ENCODE measurements at regions not wholly inside any gene's neighbourhood (a gene's known extent, or its start where the extent isn't known, plus 50 kb on each side); places are given as distances from the start of the nearest gene placed in this dataset.

DNA sequence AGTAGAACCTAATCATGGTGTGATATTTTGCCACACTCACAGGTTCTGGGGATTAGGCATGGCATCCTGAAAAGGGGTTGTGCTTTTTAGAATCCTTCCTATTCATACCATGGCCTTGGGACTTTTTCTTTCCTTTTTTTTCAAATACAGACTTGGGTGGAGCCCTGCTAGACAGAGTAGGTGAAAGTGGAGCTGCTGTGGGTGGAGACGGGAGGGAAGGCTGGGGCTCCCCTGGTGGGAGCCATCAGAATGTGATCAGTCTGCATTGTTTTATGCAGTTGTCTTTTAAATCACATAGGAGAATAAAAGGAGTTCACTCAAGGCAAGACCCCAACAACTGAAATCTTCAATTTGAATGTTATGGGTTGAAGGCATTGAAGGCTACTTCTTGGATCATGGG lies 130.2 kb downstream of the VAPA start:
- Histone ChIP-seq H3K27ac (ENCODE audit: insufficient read depth, low read length) (no peak overlapping the region), H2BK120ac (ENCODE audit: low read depth, low read length) (no peak overlapping the region), H3K36me3 (ENCODE audit: control insufficient read depth, insufficient read depth, low read length) (no peaks in the 10 kb centered on the region), H2BK5ac (ENCODE audit: low read depth, low read length, poor library complexity, severe bottlenecking) (no peak overlapping the region), H4K8ac (ENCODE audit: low read depth in 2 of 2, low read length in 2 of 2) (no peak overlapping the region), H2AK9ac (replicated peaks; ENCODE audit: low read depth, low read length, poor library complexity) (no peak overlapping the region), H3K79me1 (ENCODE audit: low read depth in 1 of 2, low read length in 2 of 2) (no peaks in the 10 kb centered on the region), H4K5ac (ENCODE audit: low read depth, low read length) (no peak overlapping the region), H3K56ac (ENCODE audit: extremely low read depth, insufficient read depth, low read length) (no peak overlapping the region), H2AFZ (replicated peaks; ENCODE audit: low read length, poor library complexity) (no peak overlapping the region), H3K27me3 (ENCODE audit: control insufficient read depth, insufficient read depth, low read length) (no peaks in the 10 kb centered on the region), H4K20me1 (ENCODE audit: insufficient read depth, low read length) (no peaks in the 10 kb centered on the region), H3K23ac (ENCODE audit: low read depth, low read length) (no peak overlapping the region), H2BK15ac (ENCODE audit: low read depth, low read length) (no peak overlapping the region), H3K9ac (ENCODE audit: low read depth, low read length) (no peak overlapping the region), H4K91ac (ENCODE audit: insufficient read depth, low read depth, low read length) (peak overlapping the region; percentile 8; the same call in 1 of the 2 replicates), H3K14ac (replicated peaks; ENCODE audit: low read depth, low read length) (no peak overlapping the region), H2AK5ac (ENCODE audit: low read depth, low read length) (0 out of 2 replicates have a peak overlapping the region, but pooled peaks have one; percentile 0), H3K4me2 (ENCODE audit: low read depth, low read length) (no peak overlapping the region), H2BK20ac (ENCODE audit: low read depth, low read length) (no peak overlapping the region), H3K4ac (ENCODE audit: low read depth, low read length) (peak overlapping the region; percentile 42), H3K4me3 (ENCODE audit: insufficient read depth, low read depth, low read length) (no peak overlapping the region), H3K9me1 (ENCODE audit: insufficient read depth, low read length) (peaks cover 6% of the 10 kb centered on the region; the same call in 1 of the 2 replicates), H3K18ac (ENCODE audit: low read depth, low read length) (no peak overlapping the region), H3K9me3 (ENCODE audit: control insufficient read depth, insufficient read depth, low read length) (peaks cover 9% of the 10 kb centered on the region), H3K4me1 (ENCODE audit: control insufficient read depth, insufficient read depth, low read length) (peaks cover 7% of the 10 kb centered on the region)
- POLR2A ChIA-PET (ENCODE audit: unreplicated experiment), result no interaction called here
- CTCF ChIA-PET, result no interaction called here
- DNase-seq (no peak), ATAC-seq (ENCODE audit: low read depth) (no peak)
- in situ Hi-C loops (cut with MboI; ENCODE audit: low sequenced_read_pairs), result no loop called here
- TF ChIP-seq RCOR1 (IDR thresholded peaks at IDR 0.05; ENCODE audit: insufficient replicate concordance, low read length) (no peak), MAFK (IDR thresholded peaks at IDR 0.05; ENCODE audit: low read depth, low read length) (no peak), CTCF (conservative IDR thresholded peaks at IDR 0.05; ENCODE audit: low read depth, low read length) (no peak), NFE2L2 (IDR thresholded peaks at IDR 0.05; ENCODE audit: low read depth, low read length) (no peak), POLR2A (IDR thresholded peaks at IDR 0.05; ENCODE audit: low read depth, low read length) (no peak), RFX5 (IDR thresholded peaks at IDR 0.05; ENCODE audit: low read depth, low read length) (no peak)
- TF ChIP-seq, protein P1, sequence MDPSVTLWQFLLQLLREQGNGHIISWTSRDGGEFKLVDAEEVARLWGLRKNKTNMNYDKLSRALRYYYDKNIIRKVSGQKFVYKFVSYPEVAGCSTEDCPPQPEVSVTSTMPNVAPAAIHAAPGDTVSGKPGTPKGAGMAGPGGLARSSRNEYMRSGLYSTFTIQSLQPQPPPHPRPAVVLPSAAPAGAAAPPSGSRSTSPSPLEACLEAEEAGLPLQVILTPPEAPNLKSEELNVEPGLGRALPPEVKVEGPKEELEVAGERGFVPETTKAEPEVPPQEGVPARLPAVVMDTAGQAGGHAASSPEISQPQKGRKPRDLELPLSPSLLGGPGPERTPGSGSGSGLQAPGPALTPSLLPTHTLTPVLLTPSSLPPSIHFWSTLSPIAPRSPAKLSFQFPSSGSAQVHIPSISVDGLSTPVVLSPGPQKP (IDR thresholded peaks at IDR 0.05; ENCODE audit: borderline replicate concordance, low read depth, low read length), result no peak
- dilution Hi-C loops (cut with HindIII; ENCODE audit: low sequenced_read_pairs, unreplicated experiment), result no loop called here
- no TSS peak for BruUV-seq (replicated peaks)
- intact Hi-C loops (cut with micrococcal nuclease), result no loop called here
- no CpG with 5 or more reads among the region's 1 CpG for WGBS, 2 experiments (ENCODE audit: extremely low coverage in 2 of 2, insufficient read length in 1 of 2)

All from IMR-90 (cell line).